Rectal smooth muscle tissue (tissue), 1 donor: ENCODE measurements at regions not wholly inside any gene's neighbourhood (a gene's known extent, or its start where the extent isn't known, plus 50 kb on each side); places are given as distances from the start of the nearest gene placed in this dataset.

Experiments used
- H3K27ac ChIP-seq: one replicate; pipeline ENCODE4 v1.7.0; 2013; ENCODE audit warnings: low read depth, low read length, inconsistent platforms
- H3K27me3 ChIP-seq: one replicate; pipeline ENCODE4 v1.7.0; 2013; ENCODE audit warnings: low read length; ENCODE audit not compliant: control insufficient read depth, insufficient read depth
- H3K36me3 ChIP-seq: one replicate; pipeline ENCODE4 v1.7.0; 2013; ENCODE audit warnings: low read length; ENCODE audit not compliant: control insufficient read depth, insufficient read depth
- H3K4me1 ChIP-seq: one replicate; pipeline ENCODE4 v1.7.0; 2013; ENCODE audit warnings: low read length; ENCODE audit not compliant: control insufficient read depth, insufficient read depth
- H3K4me3 ChIP-seq: one replicate; pipeline ENCODE4 v1.7.0; 2013; ENCODE audit warnings: low read length
- H3K9ac ChIP-seq: one replicate; pipeline ENCODE4 v1.7.0; 2013; ENCODE audit warnings: low read length

GRCh38 chr10:42981358-42982236 lies 95.3 kb upstream of the RET start:
- H3K4me1 ChIP-seq = no peaks in the 10 kb centered on the region
- H3K4me3 ChIP-seq = no peak overlapping the region
- no peaks in the 10 kb centered on the region for H3K27me3 ChIP-seq
- no peak overlapping the region for H3K9ac ChIP-seq
- no peaks in the 10 kb centered on the region for H3K36me3 ChIP-seq
- H3K27ac ChIP-seq = no peak overlapping the region

DNA sequence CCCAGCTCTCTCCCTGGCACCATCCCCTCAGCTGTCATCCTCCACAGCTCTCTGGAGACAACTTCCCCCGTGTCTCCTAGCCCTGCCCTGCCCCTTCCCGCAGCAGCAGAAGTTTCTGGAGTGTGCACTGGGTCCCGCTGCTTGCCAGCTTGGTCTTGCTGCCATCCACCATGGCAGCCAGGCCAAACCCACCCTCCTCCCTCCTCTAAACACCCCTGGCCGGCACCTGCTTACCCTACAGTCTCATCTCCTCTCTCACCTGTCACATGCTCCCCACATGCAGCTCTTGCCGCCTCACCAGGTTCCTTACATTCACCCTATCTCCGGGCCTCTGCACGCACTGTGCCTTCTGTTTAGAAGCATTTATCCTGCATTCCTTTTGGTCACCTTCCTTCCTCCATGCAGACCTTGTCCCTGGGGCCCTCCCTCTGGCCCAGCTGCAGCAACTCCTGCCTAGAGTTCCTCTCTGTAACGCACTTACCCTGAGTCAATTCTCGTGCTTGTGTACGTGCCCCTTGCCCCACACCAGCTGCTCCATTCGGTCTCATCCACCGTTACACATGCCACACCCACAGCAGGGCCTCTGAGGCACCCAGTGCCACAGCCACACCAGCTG lies 93.9 kb upstream of the RET start:
- no peak overlapping the region for H3K27ac ChIP-seq
- no peak overlapping the region for H3K9ac ChIP-seq
- no peak overlapping the region for H3K4me3 ChIP-seq
- no peaks in the 10 kb centered on the region for H3K27me3 ChIP-seq
- no peaks in the 10 kb centered on the region for H3K36me3 ChIP-seq
- H3K4me1 ChIP-seq = no peaks in the 10 kb centered on the region

DNA sequence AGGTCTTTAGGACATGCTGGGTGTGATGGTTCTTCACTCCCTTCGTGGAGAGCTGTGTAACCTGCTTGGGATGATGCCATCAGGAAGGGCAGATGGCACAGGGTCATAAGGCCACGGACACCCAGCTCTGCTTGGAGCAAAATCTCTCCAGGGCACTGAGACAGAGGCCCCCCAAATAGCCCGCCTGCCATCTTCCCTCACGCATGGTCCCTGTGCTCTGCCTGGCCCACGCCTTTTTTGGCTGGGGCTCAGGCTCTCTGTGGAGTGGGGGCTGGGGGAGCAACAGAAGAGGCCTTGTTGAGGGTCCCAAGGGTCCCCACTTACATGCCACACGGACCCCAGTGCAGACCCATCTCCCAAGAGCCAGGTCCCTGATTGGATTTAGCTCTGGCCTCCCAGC lies 93.3 kb upstream of the RET start:
- no peak overlapping the region for H3K27ac ChIP-seq
- H3K9ac ChIP-seq = no peak overlapping the region
- no peak overlapping the region for H3K4me3 ChIP-seq
- no peaks in the 10 kb centered on the region for H3K4me1 ChIP-seq
- H3K27me3 ChIP-seq = no peaks in the 10 kb centered on the region
- no peaks in the 10 kb centered on the region for H3K36me3 ChIP-seq

DNA sequence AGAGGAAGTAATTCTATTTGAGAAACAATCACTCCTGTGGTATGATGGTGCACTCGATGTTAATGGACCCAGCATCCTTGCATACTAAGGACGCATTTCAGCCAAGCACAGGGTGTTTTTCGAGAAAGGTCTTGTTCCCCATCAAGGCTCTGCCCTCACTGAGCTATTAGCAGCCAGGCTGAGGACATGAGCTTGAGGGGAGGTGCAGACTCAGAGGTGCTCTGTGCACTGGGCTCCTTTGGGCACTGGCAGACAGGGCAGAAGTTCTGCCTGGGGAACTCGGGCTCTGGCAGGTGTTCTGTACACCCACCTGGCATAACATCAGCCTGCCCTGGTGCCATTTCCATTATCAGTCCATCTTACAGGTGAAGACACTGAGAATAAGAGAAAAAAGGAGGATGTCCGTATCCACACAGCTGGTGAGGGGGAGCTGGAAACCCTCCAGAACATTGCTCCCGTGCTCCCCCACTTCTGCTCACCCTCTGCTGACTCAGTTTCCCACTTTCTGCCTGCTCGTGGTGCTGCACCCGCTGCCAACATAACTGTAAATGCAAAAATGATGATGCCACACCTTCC lies 92.7 kb upstream of the RET start:
- Histone ChIP-seq H3K4me1 (no peaks in the 10 kb centered on the region), H3K27me3 (no peaks in the 10 kb centered on the region), H3K4me3 (no peak overlapping the region), H3K9ac (no peak overlapping the region), H3K36me3 (no peaks in the 10 kb centered on the region), H3K27ac (no peak overlapping the region)

GRCh38 chr10:42984761-42985325 lies 92.0 kb upstream of the RET start:
- H3K27me3 ChIP-seq = no peaks in the 10 kb centered on the region
- no peak overlapping the region for H3K9ac ChIP-seq
- no peaks in the 10 kb centered on the region for H3K36me3 ChIP-seq
- no peaks in the 10 kb centered on the region for H3K4me1 ChIP-seq
- H3K4me3 ChIP-seq = no peak overlapping the region
- no peak overlapping the region for H3K27ac ChIP-seq

GRCh38 chr10:42985436-42986316 lies 91.2 kb upstream of the RET start:
- Histone ChIP-seq H3K27ac (no peak overlapping the region), H3K9ac (no peak overlapping the region), H3K36me3 (no peaks in the 10 kb centered on the region), H3K4me3 (no peak overlapping the region), H3K4me1 (no peaks in the 10 kb centered on the region), H3K27me3 (no peaks in the 10 kb centered on the region)

GRCh38 chr10:42986633-42987032 lies 90.2 kb upstream of the RET start:
- Histone ChIP-seq H3K27me3 (no peaks in the 10 kb centered on the region), H3K4me3 (no peak overlapping the region), H3K9ac (no peak overlapping the region), H3K4me1 (no peaks in the 10 kb centered on the region), H3K36me3 (no peaks in the 10 kb centered on the region), H3K27ac (no peak overlapping the region)

DNA sequence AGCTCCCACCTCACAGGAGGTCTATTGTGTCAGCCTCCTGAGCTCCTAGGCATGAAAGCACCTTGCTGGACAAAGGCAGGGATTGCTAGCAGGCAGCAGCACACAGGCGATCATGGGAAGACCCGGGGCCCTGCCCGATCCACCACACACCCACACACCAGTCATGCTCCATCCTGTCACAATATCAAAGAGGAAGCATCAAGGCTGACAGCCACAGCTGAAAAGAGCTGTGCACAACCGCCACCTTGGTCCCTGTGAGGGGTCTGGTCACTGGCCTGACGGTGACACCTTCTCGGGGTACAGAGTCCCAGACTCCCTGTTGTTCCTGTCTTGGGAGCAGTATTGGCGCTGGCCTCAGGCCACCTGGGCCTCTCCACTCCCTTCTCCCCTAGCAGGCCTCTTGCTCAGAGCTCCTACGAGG lies 89.7 kb upstream of the RET start:
- Histone ChIP-seq H3K4me1 (no peaks in the 10 kb centered on the region), H3K36me3 (no peaks in the 10 kb centered on the region), H3K27ac (no peak overlapping the region)

DNA sequence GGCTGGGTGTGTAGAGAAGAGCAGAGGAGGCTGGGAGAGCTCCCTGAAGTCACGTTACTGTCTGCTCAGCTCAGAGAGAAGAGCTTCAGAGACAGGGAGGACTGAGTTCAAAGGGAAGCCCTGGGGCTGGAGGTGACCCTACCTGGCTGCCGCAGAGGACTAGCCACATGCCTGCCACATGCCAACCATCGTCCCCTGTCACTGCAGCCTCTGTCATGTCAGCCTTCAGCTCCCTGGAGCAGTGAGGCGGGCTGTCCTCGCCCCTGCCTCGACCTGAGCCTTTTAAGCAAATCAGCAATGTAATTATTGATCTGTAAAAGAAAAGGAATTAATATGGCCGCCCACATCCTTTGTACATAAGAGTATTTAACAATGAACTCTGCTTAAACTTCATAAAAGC lies 89.3 kb upstream of the RET start:
- no peak overlapping the region for H3K4me3 ChIP-seq
- H3K27me3 ChIP-seq = no peaks in the 10 kb centered on the region
- H3K4me1 ChIP-seq = no peaks in the 10 kb centered on the region
- H3K27ac ChIP-seq = no peak overlapping the region
- H3K9ac ChIP-seq = no peak overlapping the region
- H3K36me3 ChIP-seq = no peaks in the 10 kb centered on the region

More for the DNA sequence above, 89.7 kb upstream of the RET start:
- no peak overlapping the region for H3K4me3 ChIP-seq
- no peak overlapping the region for H3K9ac ChIP-seq
- H3K27me3 ChIP-seq = no peaks in the 10 kb centered on the region

GRCh38 chr10:42988069-42988468 lies 88.8 kb upstream of the RET start:
- Histone ChIP-seq H3K9ac (no peak overlapping the region), H3K4me1 (no peaks in the 10 kb centered on the region), H3K27me3 (no peaks in the 10 kb centered on the region), H3K27ac (no peak overlapping the region), H3K4me3 (no peak overlapping the region), H3K36me3 (no peaks in the 10 kb centered on the region)

GRCh38 chr10:42988517-42989395 lies 88.1 kb upstream of the RET start:
- Histone ChIP-seq H3K9ac (no peak overlapping the region), H3K4me3 (no peak overlapping the region), H3K27ac (no peak overlapping the region), H3K4me1 (no peaks in the 10 kb centered on the region), H3K36me3 (no peaks in the 10 kb centered on the region), H3K27me3 (no peaks in the 10 kb centered on the region)
